ENCODE measurements at regions not wholly inside any gene's neighbourhood (a gene's known extent, or its start where the extent isn't known, plus 50 kb on each side); places are given as distances from the start of the nearest gene placed in this dataset.

GRCh38 chr5:175124251-175124813, 319.6 kb downstream of the DRD1 start:
- Mint-ChIP-seq H3K27me3 (no peaks in the 10 kb centered on the region), H3K9me3 (no peaks in the 10 kb centered on the region), H3K4me3 (no peak overlapping the region), H3K27ac (no peak overlapping the region), H3K4me1 (no peaks in the 10 kb centered on the region), H3K36me3 (no peaks in the 10 kb centered on the region)
- no peak for ATAC-seq (replicated peaks)
- no peak for DNase-seq

DNA sequence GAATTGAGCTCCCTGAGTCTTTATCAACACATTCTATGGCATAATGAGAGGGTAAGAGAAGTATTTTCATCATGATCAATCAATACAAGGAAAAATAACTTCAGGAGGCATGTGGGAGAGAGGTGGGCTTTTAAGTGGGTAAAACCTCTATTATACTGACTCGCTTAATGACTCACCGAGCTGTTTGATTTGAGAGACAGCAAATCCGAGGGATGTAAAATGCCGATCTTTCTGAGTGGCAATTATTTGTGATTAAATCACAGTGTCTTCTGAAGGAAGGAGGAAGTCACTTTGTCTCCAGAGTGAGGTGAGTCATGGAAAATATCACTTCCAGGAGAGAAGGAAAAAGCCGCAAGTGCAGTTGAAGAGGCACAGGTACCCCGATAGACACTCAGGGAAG, 320.4 kb downstream of the DRD1 start:
- no peaks in the 10 kb centered on the region for H3K9me3 Mint-ChIP-seq
- ATAC-seq (replicated peaks), result no peak
- DNase-seq, result no peak
- no peaks in the 10 kb centered on the region for H3K27me3 Mint-ChIP-seq
- H3K4me3 Mint-ChIP-seq, result no peak overlapping the region
- H3K27ac Mint-ChIP-seq, result no peak overlapping the region
- H3K4me1 Mint-ChIP-seq, result no peaks in the 10 kb centered on the region
- no peaks in the 10 kb centered on the region for H3K36me3 Mint-ChIP-seq

DNA sequence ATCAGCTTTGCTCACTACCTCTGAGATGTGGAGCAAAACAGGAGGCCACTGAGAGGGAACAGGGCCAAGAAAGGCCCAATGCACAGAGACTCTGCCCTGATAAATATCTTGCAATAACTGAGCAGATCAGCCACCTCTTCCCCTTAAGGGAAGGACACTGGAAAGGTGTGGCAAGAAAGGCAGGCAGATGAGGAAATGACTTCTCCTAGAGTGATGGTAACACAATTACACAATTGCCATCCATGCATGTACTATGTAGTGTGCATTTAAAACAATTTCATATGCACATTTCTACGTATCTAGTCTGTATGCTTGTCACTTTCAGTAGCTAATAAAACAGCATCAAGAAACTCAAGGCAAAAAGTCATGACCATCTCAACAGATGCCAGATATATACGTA, 322.5 kb downstream of the DRD1 start:
- H3K27ac Mint-ChIP-seq, result no peak overlapping the region
- ATAC-seq (replicated peaks) (no peak), DNase-seq (no peak)
- H3K4me1 Mint-ChIP-seq, result no peaks in the 10 kb centered on the region
- H3K27me3 Mint-ChIP-seq, result peaks cover 0 to 8% of the 10 kb centered on the region in 2 donors
- no peaks in the 10 kb centered on the region for H3K36me3 Mint-ChIP-seq
- no peaks in the 10 kb centered on the region for H3K9me3 Mint-ChIP-seq
- no peak overlapping the region for H3K4me3 Mint-ChIP-seq

- Mint-ChIP-seq H3K9me3 (no peaks in the 10 kb centered on the region), H3K4me3 (no peak overlapping the region)
These were observed 323.6 kb downstream of the DRD1 start for GRCh38 chr5:175120412-175120811.

GRCh38 chr5:175118700-175119309, 325.2 kb downstream of the DRD1 start:
- Mint-ChIP-seq H3K4me3 (no peak overlapping the region), H3K4me1 (no peaks in the 10 kb centered on the region), H3K9me3 (peaks cover 0 to 1% of the 10 kb centered on the region in 2 donors), H3K36me3 (no peaks in the 10 kb centered on the region), H3K27me3 (peaks cover 0 to 8% of the 10 kb centered on the region in 2 donors), H3K27ac (no peak overlapping the region)
- no peak for ATAC-seq (replicated peaks)
- no peak for DNase-seq

More at GRCh38 chr5:175120412-175120811, 323.6 kb downstream of the DRD1 start:
- DNase-seq, result no peak
- Mint-ChIP-seq H3K27me3 (peaks cover 0 to 8% of the 10 kb centered on the region in 2 donors), H3K27ac (no peak overlapping the region), H3K36me3 (no peaks in the 10 kb centered on the region), H3K4me1 (no peaks in the 10 kb centered on the region)
- no peak for ATAC-seq (replicated peaks)

DNA sequence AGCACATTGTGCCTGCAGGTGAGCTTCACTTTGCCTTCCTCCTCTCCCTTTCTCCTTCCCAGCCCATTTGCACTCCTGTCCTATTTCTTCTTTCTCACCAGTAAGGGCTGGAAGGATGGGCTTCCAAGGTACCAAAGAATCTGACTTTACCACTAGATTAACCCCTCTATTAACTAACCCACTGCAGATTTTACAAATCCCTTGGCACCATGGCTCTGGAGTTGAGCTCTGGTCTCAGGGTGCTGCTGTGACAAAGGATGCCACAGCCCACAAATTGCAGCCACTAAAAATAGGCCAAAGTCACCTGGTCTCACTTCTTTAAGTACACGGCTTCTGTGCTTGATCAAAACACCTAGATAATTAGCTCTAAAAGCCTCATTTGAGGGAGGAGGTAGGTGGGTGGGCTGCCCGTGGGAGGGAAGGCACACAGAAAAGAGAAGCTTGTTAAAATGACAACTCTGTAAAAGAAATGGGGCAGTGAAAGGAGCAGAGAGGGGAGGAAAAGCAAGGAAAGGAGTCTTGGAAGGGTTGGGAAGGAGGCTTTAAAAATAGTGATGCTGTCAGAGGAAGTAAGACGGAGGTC, 327.4 kb downstream of the DRD1 start:
- Mint-ChIP-seq H3K36me3 (no peaks in the 10 kb centered on the region), H3K4me1 (no peaks in the 10 kb centered on the region), H3K9me3 (peaks cover 0 to 5% of the 10 kb centered on the region in 2 donors), H3K27ac (no peak overlapping the region), H3K27me3 (peaks cover 0 to 8% of the 10 kb centered on the region in 2 donors), H3K4me3 (no peak overlapping the region)
- ATAC-seq (replicated peaks) (no peak), DNase-seq (no peak)

DNA sequence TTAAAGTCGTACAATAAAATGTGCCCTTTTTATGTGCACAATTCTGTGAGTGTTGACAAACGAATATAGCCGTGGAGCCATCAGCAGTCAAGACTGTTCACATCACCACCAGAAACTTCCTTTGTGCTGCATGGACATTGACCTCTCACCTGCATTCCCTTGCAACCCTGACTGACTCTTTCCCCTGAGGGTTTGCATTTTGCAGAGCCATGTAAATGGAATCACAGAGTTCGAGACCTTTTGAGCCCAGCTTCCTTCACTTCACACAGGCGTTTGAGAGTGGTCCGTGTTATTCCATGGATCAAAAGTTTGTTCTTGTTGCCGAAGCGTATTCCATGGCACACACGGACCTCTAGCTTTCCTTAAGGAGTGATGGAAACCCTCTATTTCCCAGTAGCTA, 328.2 kb downstream of the DRD1 start:
- ATAC-seq (replicated peaks) (no peak), DNase-seq (no peak)
- Mint-ChIP-seq H3K4me3 (no peak overlapping the region), H3K27me3 (peaks cover 0 to 8% of the 10 kb centered on the region in 2 donors), H3K4me1 (no peaks in the 10 kb centered on the region), H3K9me3 (peaks cover 0 to 5% of the 10 kb centered on the region in 2 donors), H3K27ac (no peak overlapping the region), H3K36me3 (no peaks in the 10 kb centered on the region)

GRCh38 chr5:175113947-175114346, 330.0 kb downstream of the DRD1 start:
- no peaks in the 10 kb centered on the region for H3K36me3 Mint-ChIP-seq
- H3K4me3 Mint-ChIP-seq, result no peak overlapping the region
- peaks cover 0 to 8% of the 10 kb centered on the region in 2 donors for H3K27me3 Mint-ChIP-seq
- DNase-seq (no peak), ATAC-seq (replicated peaks) (no peak)
- no peaks in the 10 kb centered on the region for H3K4me1 Mint-ChIP-seq
- peaks cover 4 to 12% of the 10 kb centered on the region in 2 donors for H3K9me3 Mint-ChIP-seq
- H3K27ac Mint-ChIP-seq, result no peak overlapping the region

- Mint-ChIP-seq H3K27me3 (no peaks in the 10 kb centered on the region), H3K27ac (no peak overlapping the region), H3K4me3 (no peak overlapping the region), H3K36me3 (no peaks in the 10 kb centered on the region), H3K4me1 (no peaks in the 10 kb centered on the region), H3K9me3 (peaks cover 9 to 11% of the 10 kb centered on the region in 2 donors)
- ATAC-seq (replicated peaks), result no peak
- DNase-seq, result no peak
These were observed 334.8 kb downstream of the DRD1 start for GRCh38 chr5:175109058-175109755.

GRCh38 chr5:175107865-175108264, 336.1 kb downstream of the DRD1 start:
- no peak overlapping the region for H3K4me3 Mint-ChIP-seq
- H3K27me3 Mint-ChIP-seq, result no peaks in the 10 kb centered on the region
- DNase-seq (no peak), ATAC-seq (replicated peaks) (no peak)
- H3K9me3 Mint-ChIP-seq, result peaks cover 7 to 9% of the 10 kb centered on the region in 2 donors
- H3K36me3 Mint-ChIP-seq, result no peaks in the 10 kb centered on the region
- H3K4me1 Mint-ChIP-seq, result no peaks in the 10 kb centered on the region
- H3K27ac Mint-ChIP-seq, result no peak overlapping the region

DNA sequence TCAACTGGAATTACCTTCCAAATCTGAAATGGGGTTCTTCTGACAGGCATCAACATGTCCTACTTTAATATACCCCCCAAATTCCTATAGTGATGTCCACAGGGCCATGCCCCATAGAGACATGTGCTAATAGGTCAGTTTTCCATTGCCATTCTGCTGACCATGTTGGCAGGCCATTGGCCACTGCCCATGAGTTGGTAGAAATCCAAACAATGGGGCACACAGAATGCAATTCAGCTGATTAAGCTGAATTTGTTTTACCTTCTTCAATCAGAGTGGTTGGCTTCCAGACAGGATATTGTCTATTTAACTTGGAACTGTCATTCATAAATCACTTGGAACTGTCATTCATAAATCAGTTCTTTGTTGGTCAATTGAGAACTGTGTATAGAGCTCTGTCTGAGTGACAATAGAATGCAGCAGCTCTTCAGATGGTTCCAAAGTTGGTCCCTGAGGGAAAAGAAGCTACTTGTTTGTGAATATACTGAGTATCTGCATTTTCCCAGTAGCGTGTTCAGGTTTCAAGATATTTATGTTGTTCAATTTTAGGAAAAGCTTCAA, 336.9 kb downstream of the DRD1 start:
- H3K27me3 Mint-ChIP-seq, result no peaks in the 10 kb centered on the region
- H3K27ac Mint-ChIP-seq, result no peak overlapping the region
- peaks cover 9 to 10% of the 10 kb centered on the region in 2 donors for H3K9me3 Mint-ChIP-seq
- H3K4me3 Mint-ChIP-seq, result no peak overlapping the region
- no peaks in the 10 kb centered on the region for H3K4me1 Mint-ChIP-seq
- DNase-seq (no peak), ATAC-seq (replicated peaks) (no peak)
- no peaks in the 10 kb centered on the region for H3K36me3 Mint-ChIP-seq

GRCh38 chr5:175104677-175105076, 339.3 kb downstream of the DRD1 start:
- peaks cover 9 to 10% of the 10 kb centered on the region in 2 donors for H3K9me3 Mint-ChIP-seq
- H3K36me3 Mint-ChIP-seq, result no peaks in the 10 kb centered on the region
- no peaks in the 10 kb centered on the region for H3K27me3 Mint-ChIP-seq
- no peak overlapping the region for H3K4me3 Mint-ChIP-seq
- ATAC-seq (replicated peaks), result no peak
- no peaks in the 10 kb centered on the region for H3K4me1 Mint-ChIP-seq
- DNase-seq, result no peak
- no peak overlapping the region for H3K27ac Mint-ChIP-seq

DNA sequence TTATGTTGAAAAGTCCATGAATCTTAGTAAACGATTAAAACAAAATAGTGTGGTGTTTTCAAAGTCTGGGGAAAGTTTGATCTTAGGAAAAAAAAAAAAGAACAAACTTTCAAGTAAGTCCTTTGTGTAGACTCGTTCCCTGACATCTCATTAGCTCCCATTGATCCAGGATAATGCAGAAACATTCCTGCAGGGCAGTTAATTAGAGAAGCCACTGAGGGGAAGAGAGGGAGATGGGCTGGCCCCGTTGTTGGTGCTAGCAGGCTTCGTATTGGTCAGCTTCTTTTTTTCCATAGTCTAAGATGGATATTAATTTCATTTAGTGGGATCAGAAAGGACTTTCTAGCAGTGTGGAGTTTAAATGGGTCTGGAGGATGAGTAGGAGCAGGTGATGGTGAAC, 340.2 kb downstream of the DRD1 start:
- peaks cover 3 to 5% of the 10 kb centered on the region in 2 donors for H3K9me3 Mint-ChIP-seq
- ATAC-seq (replicated peaks), result no peak
- H3K27ac Mint-ChIP-seq, result no peak overlapping the region
- H3K36me3 Mint-ChIP-seq, result no peaks in the 10 kb centered on the region
- DNase-seq, result no peak
- H3K27me3 Mint-ChIP-seq, result no peaks in the 10 kb centered on the region
- no peaks in the 10 kb centered on the region for H3K4me1 Mint-ChIP-seq
- H3K4me3 Mint-ChIP-seq, result no peak overlapping the region

- Mint-ChIP-seq H3K9me3 (peaks cover 0 to 3% of the 10 kb centered on the region in 2 donors), H3K36me3 (no peaks in the 10 kb centered on the region), H3K4me3 (no peak overlapping the region), H3K4me1 (no peaks in the 10 kb centered on the region), H3K27me3 (no peaks in the 10 kb centered on the region), H3K27ac (no peak overlapping the region)
- no peak for ATAC-seq (replicated peaks)
- no peak for DNase-seq
These were observed 341.3 kb downstream of the DRD1 start for GRCh38 chr5:175102717-175103116.

Data from stimulated activated naive B cell treated with anti-CD40 and anti-IgM and Interleukin-4, amounts not matched to agents 10 μg/mL and 1 μg/mL and 100 μg/mL, for 72 hours (primary cell).